Heart left ventricle (tissue), 13 donors: ENCODE measurements at regions not wholly inside any gene's neighbourhood (a gene's known extent, or its start where the extent isn't known, plus 50 kb on each side); places are given as distances from the start of the nearest gene placed in this dataset.

Experiments
- POLR2A ChIP-seq, 2 donors: fragments of 450-650 bp; IDR thresholded peaks; one replicate each; pipeline ENCODE4 v1.6.1; 2017; ENCODE audit warnings: antibody characterized with exemption in 2 of 2, mild to moderate bottlenecking in 2 of 2, moderate library complexity in 2 of 2
- TF ChIP-seq, protein P1 (sequence below), 12 donors: fragments of 200-600 bp; sonication (generic) in 4 of 12; IDR thresholded peaks; one replicate each; pipeline versions ENCODE4 v1.5.0 to v1.8.0; 2018 to 2022; ENCODE audit warnings: antibody characterized with exemption in 12 of 12, mild to moderate bottlenecking in 5 of 12
- donor health status: ischemic (EF 13 %, LVEDD 7.1; RV severe dilation, severe dysfunction).
- donor health status: DM: no; HTN: yes; CAD: no.
- donor health status: DM: no; HTN: no; CAD: no.
- donor health status: ischemic (EF 25% LVEDD 6.9; RV normal size, moderate dysfunction).
- donor health status: ischemic (EF 25% LVEDD 5.7; RV mildly dilated, moderate dysfunction).
- donor health status: ischemic (EF 35%, LVEDD 5.7; RV mildly dilated, moderate dysfunction).
- donor health status: nonischemic (EF 11% LVEDD 7.7; RV severe dilation, severe dysfunction).
- donor health status: DM: yes; HTN: yes; CAD: no.
- donor health status: PGD.
- donor health status: ischemic (EF 29% LVEDD 5.4; RV normal size, mild dysfunction).
- donor health status: nonischemic (EF 23%, LVEDD 6.1; RV moderate dilation, normal function).

DNA sequence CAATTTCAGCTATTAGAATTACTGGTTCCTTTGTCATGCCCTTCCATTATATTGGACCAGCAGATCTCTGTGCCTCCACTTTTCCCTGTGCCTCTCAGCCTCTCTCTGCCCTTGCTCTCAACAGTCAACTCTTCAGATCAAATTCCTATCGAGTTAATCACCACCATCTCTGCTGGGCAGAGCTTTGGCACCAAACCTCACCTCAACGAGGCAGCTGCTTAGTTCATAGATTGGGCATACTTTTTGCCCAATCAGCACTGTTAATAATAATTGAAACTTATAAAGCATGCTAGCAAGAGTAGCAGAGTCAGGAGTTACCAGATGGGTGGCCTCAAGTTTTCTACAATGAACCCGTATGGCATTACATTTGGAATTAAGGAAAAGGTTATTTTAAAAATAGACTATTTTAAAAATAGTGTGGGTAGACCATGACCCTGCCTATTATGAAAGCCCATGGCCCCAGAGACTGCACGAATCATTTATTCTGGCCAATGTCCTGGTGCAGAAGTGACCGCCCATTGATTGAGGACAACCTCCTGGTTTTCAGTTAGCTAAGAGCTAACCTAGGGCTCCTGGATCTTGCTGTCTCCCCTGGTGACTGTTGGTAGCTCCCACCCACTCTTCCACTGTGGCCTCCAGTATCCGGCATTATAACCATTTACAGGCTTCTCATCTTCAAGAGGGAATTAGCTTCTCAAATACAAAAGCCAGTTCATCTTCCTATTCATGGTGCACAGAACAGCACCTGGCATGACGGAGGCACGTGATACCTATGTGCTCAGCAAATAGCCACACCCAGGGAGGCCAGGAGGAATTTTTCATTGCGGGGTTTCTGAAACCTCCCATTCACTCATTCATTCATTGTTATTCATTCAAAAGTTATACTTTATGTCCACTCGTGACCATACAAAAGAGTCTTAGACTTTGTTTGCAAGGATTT, 265.4 kb downstream of the INHBA start:
- TF ChIP-seq POLR2A (IDR thresholded peaks at IDR 0.05) = no peak
- TF ChIP-seq, protein P1, sequence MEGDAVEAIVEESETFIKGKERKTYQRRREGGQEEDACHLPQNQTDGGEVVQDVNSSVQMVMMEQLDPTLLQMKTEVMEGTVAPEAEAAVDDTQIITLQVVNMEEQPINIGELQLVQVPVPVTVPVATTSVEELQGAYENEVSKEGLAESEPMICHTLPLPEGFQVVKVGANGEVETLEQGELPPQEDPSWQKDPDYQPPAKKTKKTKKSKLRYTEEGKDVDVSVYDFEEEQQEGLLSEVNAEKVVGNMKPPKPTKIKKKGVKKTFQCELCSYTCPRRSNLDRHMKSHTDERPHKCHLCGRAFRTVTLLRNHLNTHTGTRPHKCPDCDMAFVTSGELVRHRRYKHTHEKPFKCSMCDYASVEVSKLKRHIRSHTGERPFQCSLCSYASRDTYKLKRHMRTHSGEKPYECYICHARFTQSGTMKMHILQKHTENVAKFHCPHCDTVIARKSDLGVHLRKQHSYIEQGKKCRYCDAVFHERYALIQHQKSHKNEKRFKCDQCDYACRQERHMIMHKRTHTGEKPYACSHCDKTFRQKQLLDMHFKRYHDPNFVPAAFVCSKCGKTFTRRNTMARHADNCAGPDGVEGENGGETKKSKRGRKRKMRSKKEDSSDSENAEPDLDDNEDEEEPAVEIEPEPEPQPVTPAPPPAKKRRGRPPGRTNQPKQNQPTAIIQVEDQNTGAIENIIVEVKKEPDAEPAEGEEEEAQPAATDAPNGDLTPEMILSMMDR (IDR thresholded peaks at IDR 0.05) = no peak
